HG03095 (cell line): ENCODE measurements at regions not wholly inside any gene's neighbourhood (a gene's known extent, or its start where the extent isn't known, plus 50 kb on each side); places are given as distances from the start of the nearest gene placed in this dataset.
A peak's percentile ranks its signal among the peaks of the same experiment; 100 is the strongest.

Source experiments
- ATAC-seq: cut with Tn5 transposase; IDR thresholded peaks from one replicate; pipeline ENCODE4 v1.9.1; 2021; ENCODE audit warnings: moderate library complexity; ENCODE audit not compliant: unreplicated experiment

GRCh38 chr10:31720546-31720945 lies 208.1 kb downstream of the ARHGAP12 start:
- no peak for ATAC-seq

- no peak for ATAC-seq
These were observed 219.2 kb downstream of the ARHGAP12 start for GRCh38 chr10:31709476-31709875.

- no peak for ATAC-seq
These were observed 219.6 kb downstream of the ARHGAP12 start for GRCh38 chr10:31709028-31709427.

GRCh38 chr10:31708474-31708873 lies 220.2 kb downstream of the ARHGAP12 start:
- no peak for ATAC-seq

GRCh38 chr10:31708046-31708445 lies 220.6 kb downstream of the ARHGAP12 start:
- peak; percentile 10 for ATAC-seq

- ATAC-seq = peak; percentile 76
These were observed 221.3 kb downstream of the ARHGAP12 start for GRCh38 chr10:31707093-31708039.

- no peak for ATAC-seq
These were observed 222.1 kb downstream of the ARHGAP12 start for GRCh38 chr10:31706464-31707092.

- ATAC-seq = no peak
These were observed 223.5 kb downstream of the ARHGAP12 start for GRCh38 chr10:31705136-31705535.

- ATAC-seq = no peak
These were observed 224.4 kb downstream of the ARHGAP12 start for GRCh38 chr10:31704195-31704594.

- no peak for ATAC-seq
These were observed 225.7 kb downstream of the ARHGAP12 start for GRCh38 chr10:31702954-31703353.

- no peak for ATAC-seq
These were observed 226.6 kb downstream of the ARHGAP12 start for GRCh38 chr10:31702005-31702404.

- no peak for ATAC-seq
These were observed 227.1 kb downstream of the ARHGAP12 start for GRCh38 chr10:31701546-31701945.

GRCh38 chr10:31700181-31700611 lies 228.4 kb downstream of the ARHGAP12 start:
- ATAC-seq = no peak

- ATAC-seq = no peak
These were observed 230.3 kb downstream of the ARHGAP12 start for GRCh38 chr10:31698181-31698830.

- ATAC-seq = no peak
These were observed 231.1 kb downstream of the ARHGAP12 start for GRCh38 chr10:31697271-31698180.

GRCh38 chr10:31694929-31695837 lies 233.4 kb downstream of the ARHGAP12 start:
- no peak for ATAC-seq

GRCh38 chr10:31694126-31694685 lies 234.4 kb downstream of the ARHGAP12 start:
- ATAC-seq = no peak

- ATAC-seq = no peak
These were observed 235.1 kb downstream of the ARHGAP12 start for GRCh38 chr10:31693491-31693890.

- no peak for ATAC-seq
These were observed 239.4 kb downstream of the ARHGAP12 start for GRCh38 chr10:31689233-31689632.
